ENCODE measurements at regions not wholly inside any gene's neighbourhood (a gene's known extent, or its start where the extent isn't known, plus 50 kb on each side); places are given as distances from the start of the nearest gene placed in this dataset.

GRCh38 chr17:12579288-12579687 is 86.4 kb upstream of the MYOCD start:
- Histone ChIP-seq H3K79me2 (ENCODE audit: control insufficient read depth, insufficient read depth, low read length) (no peaks in the 10 kb centered on the region), H4K20me1 (ENCODE audit: control insufficient read depth, extremely low read depth, insufficient read depth, low read length) (no peaks in the 10 kb centered on the region), H3K9ac (ENCODE audit: control insufficient read depth, extremely low read depth, insufficient read depth, low read length) (no peak overlapping the region), H3K4me3 (ENCODE audit: control insufficient read depth in 2 of 3, extremely low read depth in 1 of 3, insufficient read depth in 2 of 3, low read depth in 1 of 3, low read length in 3 of 3) (no peak overlapping the region), H3K4me2 (ENCODE audit: control insufficient read depth, extremely low read depth, insufficient read depth, low read depth, low read length) (no peak overlapping the region), H3K36me3 (ENCODE audit: control insufficient read depth in 2 of 2, extremely low read depth in 1 of 2, insufficient read depth in 2 of 2, low read length in 2 of 2) (no peaks in the 10 kb centered on the region), H3K9me3 (ENCODE audit: control insufficient read depth, low read depth, low read length) (no peaks in the 10 kb centered on the region), H2AFZ (ENCODE audit: control insufficient read depth, low read length) (no peak overlapping the region), H3K27me3 (ENCODE audit: control insufficient read depth, extremely low read depth, insufficient read depth, low read length) (no peaks in the 10 kb centered on the region), H3K4me1 (ENCODE audit: control insufficient read depth, extremely low read depth, insufficient read depth, low read length) (no peaks in the 10 kb centered on the region), H3K9me1 (ENCODE audit: control insufficient read depth, extremely low read depth, insufficient read depth, low read length) (no peaks in the 10 kb centered on the region), H3K27ac (ENCODE audit: control insufficient read depth, insufficient read depth, low read length) (no peak overlapping the region)
- dilution Hi-C loops (cut with MboI; ENCODE audit: extremely low pct_ligation_motif_present, low sequenced_read_pairs) = no loop called here
- FAIRE-seq (no peak), DNase-seq (ENCODE audit: low read depth, low spot score) (no peak)
- TF ChIP-seq CTCF (optimal IDR thresholded peaks at IDR 0.05 in 1 of 3, IDR thresholded peaks at IDR 0.05 in 1 of 3, conservative IDR thresholded peaks at IDR 0.05 in 1 of 3; ENCODE audit: extremely low read depth in 1 of 3, insufficient read depth in 2 of 3, low read length in 3 of 3) (no peak), EZH2 (IDR thresholded peaks at IDR 0.05; ENCODE audit: low read length) (no peak)

- dilution Hi-C loops (cut with MboI; ENCODE audit: extremely low pct_ligation_motif_present, low sequenced_read_pairs) = no loop called here
- no peaks in the 10 kb centered on the region for H4K20me1 ChIP-seq (ENCODE audit: control insufficient read depth, extremely low read depth, insufficient read depth, low read length)
- H3K79me2 ChIP-seq (ENCODE audit: control insufficient read depth, insufficient read depth, low read length) = no peaks in the 10 kb centered on the region
- H3K4me2 ChIP-seq (ENCODE audit: control insufficient read depth, extremely low read depth, insufficient read depth, low read depth, low read length) = no peak overlapping the region
- DNase-seq (ENCODE audit: low read depth, low spot score) (no peak), FAIRE-seq (no peak)
- H2AFZ ChIP-seq (ENCODE audit: control insufficient read depth, low read length) = no peak overlapping the region
- no peaks in the 10 kb centered on the region for H3K4me1 ChIP-seq (ENCODE audit: control insufficient read depth, extremely low read depth, insufficient read depth, low read length)
- H3K27ac ChIP-seq (ENCODE audit: control insufficient read depth, insufficient read depth, low read length) = no peak overlapping the region
- no peak overlapping the region for H3K9ac ChIP-seq (ENCODE audit: control insufficient read depth, extremely low read depth, insufficient read depth, low read length)
- no peaks in the 10 kb centered on the region for H3K9me3 ChIP-seq (ENCODE audit: control insufficient read depth, low read depth, low read length)
- H3K4me3 ChIP-seq (ENCODE audit: control insufficient read depth in 2 of 3, extremely low read depth in 1 of 3, insufficient read depth in 2 of 3, low read depth in 1 of 3, low read length in 3 of 3) = no peak overlapping the region
- H3K9me1 ChIP-seq (ENCODE audit: control insufficient read depth, extremely low read depth, insufficient read depth, low read length) = no peaks in the 10 kb centered on the region
- no peak for TF ChIP-seq CTCF (optimal IDR thresholded peaks at IDR 0.05 in 1 of 3, IDR thresholded peaks at IDR 0.05 in 1 of 3, conservative IDR thresholded peaks at IDR 0.05 in 1 of 3; ENCODE audit: extremely low read depth in 1 of 3, insufficient read depth in 2 of 3, low read length in 3 of 3)
- TF ChIP-seq EZH2 (IDR thresholded peaks at IDR 0.05; ENCODE audit: low read length) = no peak
- no peaks in the 10 kb centered on the region for H3K27me3 ChIP-seq (ENCODE audit: control insufficient read depth, extremely low read depth, insufficient read depth, low read length)
- no peaks in the 10 kb centered on the region for H3K36me3 ChIP-seq (ENCODE audit: control insufficient read depth in 2 of 2, extremely low read depth in 1 of 2, insufficient read depth in 2 of 2, low read length in 2 of 2)
These were observed 85.0 kb upstream of the MYOCD start for GRCh38 chr17:12580640-12581039.
